ENCODE measurements at regions not wholly inside any gene's neighbourhood (a gene's known extent, or its start where the extent isn't known, plus 50 kb on each side); places are given as distances from the start of the nearest gene placed in this dataset.
"Not testable (repeated sequence)": the region's sequence is repeated elsewhere in the genome, so short reads cannot be mapped to it uniquely, and the experiment has no call there.

GRCh38 chr1:194617272-194617671 is 1430.9 kb upstream of the B3GALT2 start:
- H3K4me3 ChIP-seq (ENCODE audit: low read length); H3K27me3 ChIP-seq (ENCODE audit: control insufficient read depth, insufficient read depth, low read length); H3K36me3 ChIP-seq (ENCODE audit: control insufficient read depth, insufficient read depth, low read length); H3K4me1 ChIP-seq (ENCODE audit: control insufficient read depth, insufficient read depth, low read length); H3K9me3 ChIP-seq (ENCODE audit: control insufficient read depth, low read length); H3K9ac ChIP-seq (ENCODE audit: low read length): not testable (repeated sequence)

- Histone ChIP-seq H3K4me1 (ENCODE audit: control insufficient read depth, insufficient read depth, low read length) (no peaks in the 10 kb centered on the region), H3K9me3 (ENCODE audit: control insufficient read depth, low read length) (no peaks in the 10 kb centered on the region), H3K9ac (ENCODE audit: low read length) (no peak overlapping the region), H3K27me3 (ENCODE audit: control insufficient read depth, insufficient read depth, low read length) (no peaks in the 10 kb centered on the region), H3K4me3 (ENCODE audit: low read length) (no peak overlapping the region), H3K36me3 (ENCODE audit: control insufficient read depth, insufficient read depth, low read length) (no peaks in the 10 kb centered on the region)
These were observed 1430.4 kb upstream of the B3GALT2 start for GRCh38 chr1:194616835-194617234.

GRCh38 chr1:194602184-194602583 is 1415.8 kb upstream of the B3GALT2 start:
- Histone ChIP-seq H3K36me3 (ENCODE audit: control insufficient read depth, insufficient read depth, low read length) (no peaks in the 10 kb centered on the region), H3K4me3 (ENCODE audit: low read length) (no peak overlapping the region), H3K4me1 (ENCODE audit: control insufficient read depth, insufficient read depth, low read length) (no peaks in the 10 kb centered on the region), H3K27me3 (ENCODE audit: control insufficient read depth, insufficient read depth, low read length) (no peaks in the 10 kb centered on the region), H3K9me3 (ENCODE audit: control insufficient read depth, low read length) (no peaks in the 10 kb centered on the region), H3K9ac (ENCODE audit: low read length) (no peak overlapping the region)

GRCh38 chr1:194600716-194601115 is 1414.3 kb upstream of the B3GALT2 start:
- Histone ChIP-seq H3K4me3 (ENCODE audit: low read length) (no peak overlapping the region), H3K27me3 (ENCODE audit: control insufficient read depth, insufficient read depth, low read length) (no peaks in the 10 kb centered on the region), H3K4me1 (ENCODE audit: control insufficient read depth, insufficient read depth, low read length) (no peaks in the 10 kb centered on the region), H3K9me3 (ENCODE audit: control insufficient read depth, low read length) (no peaks in the 10 kb centered on the region), H3K36me3 (ENCODE audit: control insufficient read depth, insufficient read depth, low read length) (no peaks in the 10 kb centered on the region), H3K9ac (ENCODE audit: low read length) (no peak overlapping the region)

- Histone ChIP-seq H3K27me3 (ENCODE audit: control insufficient read depth, insufficient read depth, low read length) (no peaks in the 10 kb centered on the region), H3K9ac (ENCODE audit: low read length) (no peak overlapping the region), H3K4me3 (ENCODE audit: low read length) (no peak overlapping the region), H3K36me3 (ENCODE audit: control insufficient read depth, insufficient read depth, low read length) (no peaks in the 10 kb centered on the region), H3K4me1 (ENCODE audit: control insufficient read depth, insufficient read depth, low read length) (no peaks in the 10 kb centered on the region), H3K9me3 (ENCODE audit: control insufficient read depth, low read length) (no peaks in the 10 kb centered on the region)
These were observed 1411.7 kb upstream of the B3GALT2 start for GRCh38 chr1:194598098-194598497.

- H3K36me3 ChIP-seq (ENCODE audit: control insufficient read depth, insufficient read depth, low read length), result no peaks in the 10 kb centered on the region
- H3K27me3 ChIP-seq (ENCODE audit: control insufficient read depth, insufficient read depth, low read length), result no peaks in the 10 kb centered on the region
- no peak overlapping the region for H3K9ac ChIP-seq (ENCODE audit: low read length)
- H3K4me1 ChIP-seq (ENCODE audit: control insufficient read depth, insufficient read depth, low read length), result no peaks in the 10 kb centered on the region
- no peak overlapping the region for H3K4me3 ChIP-seq (ENCODE audit: low read length)
- no peaks in the 10 kb centered on the region for H3K9me3 ChIP-seq (ENCODE audit: control insufficient read depth, low read length)
These were observed 1399.9 kb upstream of the B3GALT2 start for GRCh38 chr1:194586302-194586701.

GRCh38 chr1:194584052-194584451 is 1397.6 kb upstream of the B3GALT2 start:
- H3K9ac ChIP-seq (ENCODE audit: low read length), result no peak overlapping the region
- H3K4me1 ChIP-seq (ENCODE audit: control insufficient read depth, insufficient read depth, low read length), result no peaks in the 10 kb centered on the region
- no peaks in the 10 kb centered on the region for H3K36me3 ChIP-seq (ENCODE audit: control insufficient read depth, insufficient read depth, low read length)
- H3K27me3 ChIP-seq (ENCODE audit: control insufficient read depth, insufficient read depth, low read length), result no peaks in the 10 kb centered on the region
- no peak overlapping the region for H3K4me3 ChIP-seq (ENCODE audit: low read length)
- H3K9me3 ChIP-seq (ENCODE audit: control insufficient read depth, low read length), result no peaks in the 10 kb centered on the region

- Histone ChIP-seq H3K36me3 (ENCODE audit: control insufficient read depth, insufficient read depth, low read length) (no peaks in the 10 kb centered on the region), H3K9ac (ENCODE audit: low read length) (no peak overlapping the region), H3K27me3 (ENCODE audit: control insufficient read depth, insufficient read depth, low read length) (no peaks in the 10 kb centered on the region), H3K4me1 (ENCODE audit: control insufficient read depth, insufficient read depth, low read length) (no peaks in the 10 kb centered on the region), H3K9me3 (ENCODE audit: control insufficient read depth, low read length) (no peaks in the 10 kb centered on the region), H3K4me3 (ENCODE audit: low read length) (no peak overlapping the region)
These were observed 1384.1 kb upstream of the B3GALT2 start for GRCh38 chr1:194570476-194570875.

- no peaks in the 10 kb centered on the region for H3K36me3 ChIP-seq (ENCODE audit: control insufficient read depth, insufficient read depth, low read length)
- no peaks in the 10 kb centered on the region for H3K27me3 ChIP-seq (ENCODE audit: control insufficient read depth, insufficient read depth, low read length)
- H3K9ac ChIP-seq (ENCODE audit: low read length), result no peak overlapping the region
- H3K9me3 ChIP-seq (ENCODE audit: control insufficient read depth, low read length), result no peaks in the 10 kb centered on the region
- no peaks in the 10 kb centered on the region for H3K4me1 ChIP-seq (ENCODE audit: control insufficient read depth, insufficient read depth, low read length)
- H3K4me3 ChIP-seq (ENCODE audit: low read length), result no peak overlapping the region
These were observed 1382.2 kb upstream of the B3GALT2 start for GRCh38 chr1:194568610-194569009.

- no peak overlapping the region for H3K4me3 ChIP-seq (ENCODE audit: low read length)
- no peaks in the 10 kb centered on the region for H3K9me3 ChIP-seq (ENCODE audit: control insufficient read depth, low read length)
- H3K36me3 ChIP-seq (ENCODE audit: control insufficient read depth, insufficient read depth, low read length), result no peaks in the 10 kb centered on the region
- H3K9ac ChIP-seq (ENCODE audit: low read length), result no peak overlapping the region
- no peaks in the 10 kb centered on the region for H3K27me3 ChIP-seq (ENCODE audit: control insufficient read depth, insufficient read depth, low read length)
- no peaks in the 10 kb centered on the region for H3K4me1 ChIP-seq (ENCODE audit: control insufficient read depth, insufficient read depth, low read length)
These were observed 1361.7 kb upstream of the B3GALT2 start for GRCh38 chr1:194548071-194548470.

GRCh38 chr1:194544012-194544411 is 1357.6 kb upstream of the B3GALT2 start:
- Histone ChIP-seq H3K4me3 (ENCODE audit: low read length) (no peak overlapping the region), H3K36me3 (ENCODE audit: control insufficient read depth, insufficient read depth, low read length) (no peaks in the 10 kb centered on the region), H3K27me3 (ENCODE audit: control insufficient read depth, insufficient read depth, low read length) (no peaks in the 10 kb centered on the region), H3K4me1 (ENCODE audit: control insufficient read depth, insufficient read depth, low read length) (no peaks in the 10 kb centered on the region), H3K9ac (ENCODE audit: low read length) (no peak overlapping the region), H3K9me3 (ENCODE audit: control insufficient read depth, low read length) (no peaks in the 10 kb centered on the region)

- no peak overlapping the region for H3K4me3 ChIP-seq (ENCODE audit: low read length)
- H3K9me3 ChIP-seq (ENCODE audit: control insufficient read depth, low read length), result no peaks in the 10 kb centered on the region
- H3K36me3 ChIP-seq (ENCODE audit: control insufficient read depth, insufficient read depth, low read length), result no peaks in the 10 kb centered on the region
- no peaks in the 10 kb centered on the region for H3K4me1 ChIP-seq (ENCODE audit: control insufficient read depth, insufficient read depth, low read length)
- H3K9ac ChIP-seq (ENCODE audit: low read length), result no peak overlapping the region
- H3K27me3 ChIP-seq (ENCODE audit: control insufficient read depth, insufficient read depth, low read length), result no peaks in the 10 kb centered on the region
These were observed 1352.0 kb upstream of the B3GALT2 start for GRCh38 chr1:194538453-194538852.

GRCh38 chr1:194537521-194537920 is 1351.1 kb upstream of the B3GALT2 start:
- no peaks in the 10 kb centered on the region for H3K4me1 ChIP-seq (ENCODE audit: control insufficient read depth, insufficient read depth, low read length)
- H3K36me3 ChIP-seq (ENCODE audit: control insufficient read depth, insufficient read depth, low read length), result no peaks in the 10 kb centered on the region
- no peak overlapping the region for H3K9ac ChIP-seq (ENCODE audit: low read length)
- no peaks in the 10 kb centered on the region for H3K27me3 ChIP-seq (ENCODE audit: control insufficient read depth, insufficient read depth, low read length)
- H3K4me3 ChIP-seq (ENCODE audit: low read length), result no peak overlapping the region
- no peaks in the 10 kb centered on the region for H3K9me3 ChIP-seq (ENCODE audit: control insufficient read depth, low read length)
